ENCODE measurements at regions not wholly inside any gene's neighbourhood (a gene's known extent, or its start where the extent isn't known, plus 50 kb on each side); places are given as distances from the start of the nearest gene placed in this dataset.

DNA sequence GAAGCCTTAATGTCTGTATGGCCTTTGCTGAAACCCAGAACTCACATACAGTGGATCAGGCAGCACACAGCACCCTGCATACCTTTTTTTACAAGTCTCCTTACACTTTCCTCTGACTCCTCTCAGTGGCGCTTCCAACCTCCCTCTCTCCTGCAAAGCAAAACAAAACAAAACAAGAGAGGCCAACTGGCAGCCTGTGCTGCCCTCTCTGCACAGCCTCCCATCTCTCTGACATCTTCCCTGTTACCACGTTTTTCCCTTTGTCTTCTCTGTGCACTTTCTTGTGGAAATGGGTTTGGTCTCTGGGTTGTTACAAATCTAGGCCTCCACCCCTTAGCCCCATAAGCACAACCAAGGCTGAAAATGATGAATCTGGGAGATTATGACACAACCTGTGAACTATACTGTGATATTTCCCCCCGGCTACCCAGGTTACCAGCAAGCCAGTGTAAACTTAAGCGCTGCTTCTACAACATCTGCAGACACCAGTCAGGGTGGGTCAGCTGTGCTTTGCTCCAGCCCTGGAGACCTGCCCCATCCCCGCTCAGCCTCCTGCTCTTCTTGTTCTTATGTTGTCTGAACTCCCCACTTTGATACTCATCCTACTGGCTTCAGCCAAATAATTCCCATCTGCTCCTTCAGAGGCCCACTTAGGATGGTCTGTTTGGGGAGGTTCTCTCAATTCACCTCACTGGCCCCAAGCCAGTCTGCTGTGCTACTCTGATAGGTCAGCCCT lies 54.9 kb upstream of the FMOD start:
- no peak for TF ChIP-seq ZNF274 (IDR thresholded peaks at IDR 0.05; ENCODE audit: low read depth, low read length)
- no peak for TF ChIP-seq EZH2phosphoT487 (IDR thresholded peaks at IDR 0.05; ENCODE audit: borderline replicate concordance)
- TF ChIP-seq, protein P1, sequence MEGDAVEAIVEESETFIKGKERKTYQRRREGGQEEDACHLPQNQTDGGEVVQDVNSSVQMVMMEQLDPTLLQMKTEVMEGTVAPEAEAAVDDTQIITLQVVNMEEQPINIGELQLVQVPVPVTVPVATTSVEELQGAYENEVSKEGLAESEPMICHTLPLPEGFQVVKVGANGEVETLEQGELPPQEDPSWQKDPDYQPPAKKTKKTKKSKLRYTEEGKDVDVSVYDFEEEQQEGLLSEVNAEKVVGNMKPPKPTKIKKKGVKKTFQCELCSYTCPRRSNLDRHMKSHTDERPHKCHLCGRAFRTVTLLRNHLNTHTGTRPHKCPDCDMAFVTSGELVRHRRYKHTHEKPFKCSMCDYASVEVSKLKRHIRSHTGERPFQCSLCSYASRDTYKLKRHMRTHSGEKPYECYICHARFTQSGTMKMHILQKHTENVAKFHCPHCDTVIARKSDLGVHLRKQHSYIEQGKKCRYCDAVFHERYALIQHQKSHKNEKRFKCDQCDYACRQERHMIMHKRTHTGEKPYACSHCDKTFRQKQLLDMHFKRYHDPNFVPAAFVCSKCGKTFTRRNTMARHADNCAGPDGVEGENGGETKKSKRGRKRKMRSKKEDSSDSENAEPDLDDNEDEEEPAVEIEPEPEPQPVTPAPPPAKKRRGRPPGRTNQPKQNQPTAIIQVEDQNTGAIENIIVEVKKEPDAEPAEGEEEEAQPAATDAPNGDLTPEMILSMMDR (IDR thresholded peaks at IDR 0.05 in 2 of 3, conservative IDR thresholded peaks at IDR 0.05 in 1 of 3; ENCODE audit: borderline replicate concordance in 1 of 3, insufficient read depth in 1 of 3, low read depth in 2 of 3, low read length in 2 of 3) = no peak
- TF ChIP-seq ZFX (IDR thresholded peaks at IDR 0.05) = no peak
- TF ChIP-seq POLR2A (IDR thresholded peaks at IDR 0.05; ENCODE audit: borderline replicate concordance, extremely low read depth, insufficient read depth, insufficient read length) = no peak

Measured in HCT116 (cell line).